ENCODE measurements at regions not wholly inside any gene's neighbourhood (a gene's known extent, or its start where the extent isn't known, plus 50 kb on each side); places are given as distances from the start of the nearest gene placed in this dataset.

- TF ChIP-seq CTCF (IDR thresholded peaks at IDR 0.05): no peak
- H3K27ac ChIP-seq: no peak overlapping the region
- peaks cover 5 to 23% of the 10 kb centered on the region in 2 donors for H3K4me1 ChIP-seq (ENCODE audit: control insufficient read depth in 1 of 2, low read depth in 2 of 2)
- H3K9me3 ChIP-seq: no peaks in the 10 kb centered on the region
- H3K4me3 ChIP-seq: no peak overlapping the region
- ATAC-seq (ENCODE audit: insufficient number of reproducible peaks, low FRiP score, low read depth) (no peak), DNase-seq (ENCODE audit: low spot score) (no peak)
- no peaks in the 10 kb centered on the region for H3K27me3 ChIP-seq (replicated peaks; ENCODE audit: insufficient read depth)
- H3K36me3 ChIP-seq: no peaks in the 10 kb centered on the region
These were observed 219.2 kb upstream of the GMDS start for GRCh38 chr6:2464641-2465040.

GRCh38 chr6:2462831-2463230 lies 217.4 kb upstream of the GMDS start:
- H3K27ac ChIP-seq: no peak overlapping the region
- H3K27me3 ChIP-seq (replicated peaks; ENCODE audit: insufficient read depth): no peaks in the 10 kb centered on the region
- no peak for ATAC-seq (ENCODE audit: insufficient number of reproducible peaks, low FRiP score, low read depth)
- H3K36me3 ChIP-seq: no peaks in the 10 kb centered on the region
- no peaks in the 10 kb centered on the region for H3K9me3 ChIP-seq
- no peak for TF ChIP-seq CTCF (IDR thresholded peaks at IDR 0.05)
- peaks cover 0 to 23% of the 10 kb centered on the region in 2 donors for H3K4me1 ChIP-seq (ENCODE audit: control insufficient read depth in 1 of 2, low read depth in 2 of 2)
- H3K4me3 ChIP-seq: no peak overlapping the region
- DNase-seq (ENCODE audit: low spot score): no peak

GRCh38 chr6:2460216-2460745 lies 214.9 kb upstream of the GMDS start:
- TF ChIP-seq CTCF (IDR thresholded peaks at IDR 0.05): no peak
- H3K4me1 ChIP-seq (ENCODE audit: control insufficient read depth in 1 of 2, low read depth in 2 of 2): peaks cover 0 to 23% of the 10 kb centered on the region in 2 donors
- H3K4me3 ChIP-seq: no peak overlapping the region
- H3K36me3 ChIP-seq: no peaks in the 10 kb centered on the region
- H3K27me3 ChIP-seq (replicated peaks; ENCODE audit: insufficient read depth): no peaks in the 10 kb centered on the region
- DNase-seq (ENCODE audit: low spot score) (no peak), ATAC-seq (ENCODE audit: insufficient number of reproducible peaks, low FRiP score, low read depth) (no peak)
- peak overlapping the region in 1 of 2 donors; percentile 30 for H3K27ac ChIP-seq
- no peaks in the 10 kb centered on the region for H3K9me3 ChIP-seq

- H3K27me3 ChIP-seq (replicated peaks; ENCODE audit: insufficient read depth): no peaks in the 10 kb centered on the region
- ATAC-seq (ENCODE audit: insufficient number of reproducible peaks, low FRiP score, low read depth): no peak
- H3K4me3 ChIP-seq: no peak overlapping the region
- H3K9me3 ChIP-seq: no peaks in the 10 kb centered on the region
- H3K4me1 ChIP-seq (ENCODE audit: control insufficient read depth in 1 of 2, low read depth in 2 of 2): peaks cover 0 to 20% of the 10 kb centered on the region in 2 donors
- no peak overlapping the region for H3K27ac ChIP-seq
- TF ChIP-seq CTCF (IDR thresholded peaks at IDR 0.05): no peak
- DNase-seq (ENCODE audit: low spot score): no peak
- H3K36me3 ChIP-seq: no peaks in the 10 kb centered on the region
These were observed 208.8 kb upstream of the GMDS start for GRCh38 chr6:2454180-2454579.

GRCh38 chr6:2450546-2450945 lies 205.1 kb upstream of the GMDS start:
- H3K36me3 ChIP-seq: no peaks in the 10 kb centered on the region
- DNase-seq (ENCODE audit: low spot score) (peak; percentile 11), ATAC-seq (ENCODE audit: insufficient number of reproducible peaks, low FRiP score, low read depth) (no peak)
- peak overlapping the region; percentile 28 for H3K4me3 ChIP-seq
- peaks cover 0 to 27% of the 10 kb centered on the region in 2 donors for H3K4me1 ChIP-seq (ENCODE audit: control insufficient read depth in 1 of 2, low read depth in 2 of 2)
- TF ChIP-seq CTCF (IDR thresholded peaks at IDR 0.05): no peak
- no peak overlapping the region for H3K27ac ChIP-seq
- H3K9me3 ChIP-seq: no peaks in the 10 kb centered on the region
- H3K27me3 ChIP-seq (replicated peaks; ENCODE audit: insufficient read depth): no peaks in the 10 kb centered on the region

Measured in thoracic aorta (tissue), 2 donors.